K562 (cell line): ENCODE measurements at regions not wholly inside any gene's neighbourhood (a gene's known extent, or its start where the extent isn't known, plus 50 kb on each side); places are given as distances from the start of the nearest gene placed in this dataset.

Experiments used
- ATAC-seq: fragments of 200-7000 bp; cut with Tn5 transposase; 3 replicates; pipeline ENCODE4 v1.9.1; 2020; ENCODE audit warnings: moderate library complexity
- BruUV-seq: library from RNA; stranded (reverse); fragments of 400-500 nt; replicated peaks from 2 replicates; lab custom pipeline; 2021; lab: Mats Ljungman, UMichigan
- CTCF ChIA-PET: fragments of 300-600 bp; formaldehyde crosslinking; extraction: SDS; loops from one replicate; lab custom pipeline; 2021; ENCODE audit warnings: low intra/inter-chr PET ratio; lab: Yijun Ruan, JAX
- POLR2A ChIA-PET: fragments of 300-600, 350-650 bp; sonication (Branson Sonifier 250); formaldehyde crosslinking; extraction: SDS; loops from one replicate; lab custom pipeline; 2021; ENCODE audit warnings: antibody characterized with exemption, inconsistent platforms; lab: Yijun Ruan, JAX
- DNase-seq, 4 experiments: peaks; one replicate each; pipeline versions ENCODE4 v3.0.0 to v3.0.0-alpha.2; 2011 to 2018; ENCODE audit warnings: low spot score in 3 of 4, mixed read lengths in 3 of 4; ENCODE audit errors: extremely low read depth in 1 of 4
- FAIRE-seq: peaks from 2 replicates; lab custom pipeline; 2011; peaks lifted over from hg19 to GRCh38; lab: Jason Lieb, UNC
- H2AFZ ChIP-seq: 2 replicates; pipeline ENCODE4 v1.6.0; 2011; ENCODE audit warnings: low read depth, low read length, control low read depth, inconsistent platforms
- H3K27ac ChIP-seq: fragments of 200-600 bp; 3 replicates; pipeline ENCODE4 v1.8.0; 2011; ENCODE audit warnings: low read depth, mild to moderate bottlenecking, control low read depth, inconsistent platforms, low read length, moderate library complexity, mixed read lengths; ENCODE audit errors: extremely low read depth
- H3K27me3 ChIP-seq, 2 experiments: fragments of 300-600 bp in 1 of 2; 2 replicates in 1 of 2; 3 replicates in 1 of 2; pipeline versions ENCODE4 v1.6.0 to v1.8.0; 2011; ENCODE audit warnings: inconsistent platforms in 2 of 2, low read length in 2 of 2, mild to moderate bottlenecking in 1 of 2, mixed read lengths in 1 of 2, moderate library complexity in 1 of 2; ENCODE audit not compliant: control insufficient read depth in 2 of 2, insufficient read depth in 2 of 2
- H3K36me3 ChIP-seq: fragments of 300-600 bp; 3 replicates; pipeline ENCODE4 v1.8.0; 2011; ENCODE audit warnings: mild to moderate bottlenecking, low read length, inconsistent platforms; ENCODE audit not compliant: control insufficient read depth, insufficient read depth
- H3K4me1 ChIP-seq, 2 experiments: fragments of 200-600 bp in 1 of 2; replicated peaks in 1 of 2; 2 replicates in 1 of 2; 3 replicates in 1 of 2; pipeline versions ENCODE4 v1.5.1 to v1.8.0; 2011; ENCODE audit warnings: inconsistent platforms in 2 of 2, low read length in 2 of 2, mild to moderate bottlenecking in 1 of 2, mixed read lengths in 1 of 2, moderate library complexity in 1 of 2; ENCODE audit not compliant: control insufficient read depth in 2 of 2, insufficient read depth in 2 of 2
- H3K4me2 ChIP-seq: 2 replicates; pipeline ENCODE4 v1.6.1; 2011; ENCODE audit warnings: low read length, control low read depth, inconsistent platforms, mixed read lengths; ENCODE audit not compliant: insufficient read depth
- H3K4me3 ChIP-seq: fragments of 200-600 bp; sonication (generic), shearing (Covaris generic); 2 replicates; pipeline ENCODE4 v1.5.1; 2016; ENCODE audit warnings: control low read depth, inconsistent platforms
- H3K79me2 ChIP-seq: fragments of 200-600 bp; 3 replicates; pipeline ENCODE4 v1.8.0; 2011; ENCODE audit warnings: low read length, inconsistent platforms; ENCODE audit not compliant: control insufficient read depth, insufficient read depth
- H3K9ac ChIP-seq, 2 experiments: 2 replicates each; pipeline versions ENCODE4 v1.6.0 to v1.6.1; 2011; ENCODE audit warnings: low read depth in 2 of 2, low read length in 2 of 2, control low read depth in 1 of 2, inconsistent platforms in 1 of 2, mild to moderate bottlenecking in 1 of 2, mixed read lengths in 1 of 2; ENCODE audit not compliant: insufficient read depth in 1 of 2
- H3K9me1 ChIP-seq: one replicate; pipeline ENCODE4 v1.6.0; 2011; ENCODE audit warnings: inconsistent platforms, mild to moderate bottlenecking, low read length, moderate library complexity; ENCODE audit not compliant: control insufficient read depth, insufficient read depth
- H3K9me3 ChIP-seq: replicated peaks from 2 replicates; pipeline ENCODE4 v1.5.1; 2011; ENCODE audit warnings: low read depth, low read length, inconsistent platforms; ENCODE audit not compliant: control insufficient read depth, insufficient read depth
- H4K20me1 ChIP-seq: replicated peaks from 2 replicates; pipeline ENCODE4 v1.6.1; 2011; ENCODE audit warnings: low read length, inconsistent platforms, mixed read lengths; ENCODE audit not compliant: control insufficient read depth, insufficient read depth
- ETV1 ChIP-seq: fragments of 450-650 bp; conservative IDR thresholded peaks from 2 replicates; pipeline ENCODE4 v1.6.1; 2016; ENCODE audit warnings: missing genetic modification characterization, control low read depth, low read depth, missing compliant biosample characterization
- HMGN3 ChIP-seq: IDR thresholded peaks from 2 replicates; pipeline ENCODE4 v1.6.1; 2011; ENCODE audit warnings: borderline replicate concordance, low read depth, mild to moderate bottlenecking, mixed read lengths, low read length; ENCODE audit not compliant: insufficient read length; ENCODE audit errors: extremely low read depth
- MYBL2 ChIP-seq, 2 experiments: fragments of 450-650 bp in 1 of 2; sonication (generic) in 1 of 2; formaldehyde crosslinking in 1 of 2; IDR thresholded peaks; 2 replicates each; pipeline versions ENCODE4 v1.6.1 to v1.8.1; 2017 to 2022; ENCODE audit warnings: borderline replicate concordance in 1 of 2, inconsistent platforms in 1 of 2, low read depth in 1 of 2, mild to moderate bottlenecking in 1 of 2, missing genetic modification reagents in 1 of 2, moderate library complexity in 1 of 2
- NEUROD1 ChIP-seq: fragments of 150-350 bp; IDR thresholded peaks from 2 replicates; pipeline ENCODE4 v1.6.1; 2014; ENCODE audit warnings: borderline replicate concordance, low read length, low read depth; ENCODE audit not compliant: partially characterized antibody
- NFE2 ChIP-seq: IDR thresholded peaks from 2 replicates; pipeline ENCODE4 v1.6.1; 2014; ENCODE audit warnings: antibody characterized with exemption, low read depth
- PYGO2 ChIP-seq: fragments of 450-650 bp; IDR thresholded peaks from 2 replicates; pipeline ENCODE4 v1.6.1; 2016; ENCODE audit warnings: mild to moderate bottlenecking, missing genetic modification characterization, moderate library complexity, missing compliant biosample characterization
- SNRNP70 ChIP-seq: fragments of 200-400 bp; formaldehyde crosslinking; optimal IDR thresholded peaks from 2 replicates; pipeline ENCODE3; 2017; ENCODE audit warnings: low read depth, low read length
- TBL1XR1 ChIP-seq, 2 experiments: IDR thresholded peaks; 2 replicates each; pipeline ENCODE4 v1.6.1; 2012; ENCODE audit warnings: improper control_type of control experiment in 2 of 2, low read length in 2 of 2, mild to moderate bottlenecking in 1 of 2
- ZFP1 ChIP-seq: fragments of 450-650 bp; formaldehyde crosslinking; IDR thresholded peaks from 2 replicates; pipeline ENCODE4 v1.4.0; 2020; ENCODE audit warnings: mild to moderate bottlenecking, mixed read lengths
- ZNF316 ChIP-seq: fragments of 450-650 bp; IDR thresholded peaks from 2 replicates; pipeline ENCODE4 v1.6.1; 2016
- WGBS: fragments of 100-300 bp; shearing (Covaris generic); methylation state at CpG from one replicate; pipeline ENCODE4 v1.1.6; 2016; ENCODE audit warnings: low coverage, mixed read lengths; ENCODE audit not compliant: insufficient coverage; ENCODE audit errors: missing lambda C conversion rate; 5-methylcytosine and 5-hydroxymethylcytosine counted together
- in situ Hi-C: fragments of 300-500 bp; cut with MboI; formaldehyde crosslinking; loops from 4 replicates; pipeline ENCODE4 v1.15.0; 2018; ENCODE audit warnings: inconsistent platforms, mixed read lengths
- intact Hi-C: fragments of 100-400 bp; cut with micrococcal nuclease; formaldehyde crosslinking; loops from 2 replicates; pipeline ENCODE4 v1.14.2; 2022
- TF ChIP-seq, protein P1 (sequence below): sonication (generic); formaldehyde crosslinking; IDR thresholded peaks from 2 replicates; pipeline ENCODE4 v1.8.1; 2023; ENCODE audit warnings: mild to moderate bottlenecking, missing genetic modification reagents
- TF ChIP-seq, protein P2 (sequence below), 3 experiments: fragments of 200-800 bp in 1 of 3; fragments of 250-450 bp in 1 of 3; fragments of 450-650 bp in 1 of 3; sonication (Bioruptor Pico) in 1 of 3; sonication (Bioruptor generic) in 1 of 3; formaldehyde crosslinking in 1 of 3; IDR thresholded peaks; 2 replicates each; pipeline versions ENCODE4 v1.6.1 to v1.8.0; 2016 to 2022; ENCODE audit warnings: mild to moderate bottlenecking in 2 of 3, missing genetic modification characterization in 2 of 3, missing compliant biosample characterization in 1 of 3, moderate library complexity in 1 of 3

DNA sequence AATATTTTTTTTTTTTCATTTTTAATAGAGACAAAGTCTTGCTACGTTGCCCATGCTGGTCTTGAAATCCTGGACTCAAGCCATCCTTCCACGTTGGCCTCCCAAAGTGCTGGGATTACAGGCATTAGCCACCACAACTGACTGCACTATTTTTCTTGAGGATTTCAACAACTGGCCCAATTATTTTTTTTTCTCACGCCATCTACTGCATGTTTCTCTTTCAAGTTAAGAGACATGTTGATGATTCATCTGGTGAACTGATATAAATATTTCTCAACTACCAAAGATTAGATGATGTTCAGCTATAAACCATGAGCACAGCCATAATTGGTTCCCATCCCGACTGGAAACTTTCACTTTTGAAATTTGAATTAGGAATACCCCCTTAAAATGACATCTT, 688.4 kb upstream of the SYT4 start:
- H3K4me3 ChIP-seq: no peak overlapping the region
- no peak overlapping the region for H2AFZ ChIP-seq
- no peak overlapping the region for H3K4me2 ChIP-seq
- H3K9me1 ChIP-seq: no peaks in the 10 kb centered on the region
- no peaks in the 10 kb centered on the region for H3K27me3 ChIP-seq
- no peaks in the 10 kb centered on the region for H3K36me3 ChIP-seq
- no peak overlapping the region for H3K27ac ChIP-seq
- no peak for ATAC-seq
- 2% methylated on average over 4 of the region's 4 CpGs for WGBS
- CTCF ChIA-PET: no interaction called here
- no peak for DNase-seq
- no peaks in the 10 kb centered on the region for H3K4me1 ChIP-seq
- no peak overlapping the region for H3K9ac ChIP-seq
- TF ChIP-seq ETV1 (tag): no peak
- TF ChIP-seq, protein P1, sequence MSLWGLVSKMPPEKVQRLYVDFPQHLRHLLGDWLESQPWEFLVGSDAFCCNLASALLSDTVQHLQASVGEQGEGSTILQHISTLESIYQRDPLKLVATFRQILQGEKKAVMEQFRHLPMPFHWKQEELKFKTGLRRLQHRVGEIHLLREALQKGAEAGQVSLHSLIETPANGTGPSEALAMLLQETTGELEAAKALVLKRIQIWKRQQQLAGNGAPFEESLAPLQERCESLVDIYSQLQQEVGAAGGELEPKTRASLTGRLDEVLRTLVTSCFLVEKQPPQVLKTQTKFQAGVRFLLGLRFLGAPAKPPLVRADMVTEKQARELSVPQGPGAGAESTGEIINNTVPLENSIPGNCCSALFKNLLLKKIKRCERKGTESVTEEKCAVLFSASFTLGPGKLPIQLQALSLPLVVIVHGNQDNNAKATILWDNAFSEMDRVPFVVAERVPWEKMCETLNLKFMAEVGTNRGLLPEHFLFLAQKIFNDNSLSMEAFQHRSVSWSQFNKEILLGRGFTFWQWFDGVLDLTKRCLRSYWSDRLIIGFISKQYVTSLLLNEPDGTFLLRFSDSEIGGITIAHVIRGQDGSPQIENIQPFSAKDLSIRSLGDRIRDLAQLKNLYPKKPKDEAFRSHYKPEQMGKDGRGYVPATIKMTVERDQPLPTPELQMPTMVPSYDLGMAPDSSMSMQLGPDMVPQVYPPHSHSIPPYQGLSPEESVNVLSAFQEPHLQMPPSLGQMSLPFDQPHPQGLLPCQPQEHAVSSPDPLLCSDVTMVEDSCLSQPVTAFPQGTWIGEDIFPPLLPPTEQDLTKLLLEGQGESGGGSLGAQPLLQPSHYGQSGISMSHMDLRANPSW (CRISPR knock-in tag): no peak
- no peak for TF ChIP-seq PYGO2 (tag)
- no peak for TF ChIP-seq NEUROD1
- TF ChIP-seq SNRNP70: no peak
- TF ChIP-seq ZFP1 (CRISPR knock-in tag): no peak
- no peak for TF ChIP-seq NFE2
- no peak for TF ChIP-seq HMGN3
- no peak for TF ChIP-seq MYBL2 (IDR thresholded peaks at IDR 0.05; ENCODE audit: low read depth)
- no peak for TF ChIP-seq MYBL2 (CRISPR knock-in tag; IDR thresholded peaks at IDR 0.05; ENCODE audit: borderline replicate concordance)
- no peak for TF ChIP-seq ZNF316
- TF ChIP-seq TBL1XR1 (IDR thresholded peaks at IDR 0.05; ENCODE audit: low read length in 2 of 2): no peak
- TF ChIP-seq, protein P2, sequence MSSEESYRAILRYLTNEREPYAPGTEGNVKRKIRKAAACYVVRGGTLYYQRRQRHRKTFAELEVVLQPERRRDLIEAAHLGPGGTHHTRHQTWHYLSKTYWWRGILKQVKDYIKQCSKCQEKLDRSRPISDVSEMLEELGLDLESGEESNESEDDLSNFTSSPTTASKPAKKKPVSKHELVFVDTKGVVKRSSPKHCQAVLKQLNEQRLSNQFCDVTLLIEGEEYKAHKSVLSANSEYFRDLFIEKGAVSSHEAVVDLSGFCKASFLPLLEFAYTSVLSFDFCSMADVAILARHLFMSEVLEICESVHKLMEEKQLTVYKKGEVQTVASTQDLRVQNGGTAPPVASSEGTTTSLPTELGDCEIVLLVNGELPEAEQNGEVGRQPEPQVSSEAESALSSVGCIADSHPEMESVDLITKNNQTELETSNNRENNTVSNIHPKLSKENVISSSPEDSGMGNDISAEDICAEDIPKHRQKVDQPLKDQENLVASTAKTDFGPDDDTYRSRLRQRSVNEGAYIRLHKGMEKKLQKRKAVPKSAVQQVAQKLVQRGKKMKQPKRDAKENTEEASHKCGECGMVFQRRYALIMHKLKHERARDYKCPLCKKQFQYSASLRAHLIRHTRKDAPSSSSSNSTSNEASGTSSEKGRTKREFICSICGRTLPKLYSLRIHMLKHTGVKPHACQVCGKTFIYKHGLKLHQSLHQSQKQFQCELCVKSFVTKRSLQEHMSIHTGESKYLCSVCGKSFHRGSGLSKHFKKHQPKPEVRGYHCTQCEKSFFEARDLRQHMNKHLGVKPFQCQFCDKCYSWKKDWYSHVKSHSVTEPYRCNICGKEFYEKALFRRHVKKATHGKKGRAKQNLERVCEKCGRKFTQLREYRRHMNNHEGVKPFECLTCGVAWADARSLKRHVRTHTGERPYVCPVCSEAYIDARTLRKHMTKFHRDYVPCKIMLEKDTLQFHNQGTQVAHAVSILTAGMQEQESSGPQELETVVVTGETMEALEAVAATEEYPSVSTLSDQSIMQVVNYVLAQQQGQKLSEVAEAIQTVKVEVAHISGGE (CRISPR knock-in tag; IDR thresholded peaks at IDR 0.05): no peak
- H3K9me3 ChIP-seq: no peaks in the 10 kb centered on the region
- in situ Hi-C loops (no loop called here), intact Hi-C loops (no loop called here)
- POLR2A ChIA-PET: no interaction called here
- no peaks in the 10 kb centered on the region for H4K20me1 ChIP-seq
- FAIRE-seq: no peak
- no peaks in the 10 kb centered on the region for H3K79me2 ChIP-seq
- no TSS peak for BruUV-seq
